Urinary bladder (tissue), 3 donors: ENCODE measurements at regions not wholly inside any gene's neighbourhood (a gene's known extent, or its start where the extent isn't known, plus 50 kb on each side); places are given as distances from the start of the nearest gene placed in this dataset.

Experiments
- DNase-seq: peaks from one replicate; pipeline ENCODE4 v3.0.0-alpha.2; 2015; ENCODE audit errors: extremely low spot score
- H3K27ac ChIP-seq: one replicate; pipeline ENCODE4 v1.5.1; 2013; ENCODE audit warnings: low read depth, mild to moderate bottlenecking, moderate library complexity
- H3K36me3 ChIP-seq: one replicate; pipeline ENCODE4 v1.6.1; 2013; ENCODE audit warnings: mild to moderate bottlenecking, moderate library complexity; ENCODE audit not compliant: insufficient read depth
- H3K4me1 ChIP-seq: one replicate; pipeline ENCODE4 v1.6.1; 2013; ENCODE audit warnings: mild to moderate bottlenecking, moderate library complexity; ENCODE audit not compliant: insufficient read depth
- H3K4me3 ChIP-seq: one replicate; pipeline ENCODE4 v1.5.1; 2013; ENCODE audit warnings: low read depth, low read length
- WGBS: extraction: QIAGEN DNeasy Blood & Tissue Kit; methylation state at CpG from one replicate; pipeline ENCODE4 v1.1.7; 2013; 5-methylcytosine and 5-hydroxymethylcytosine counted together
- donor health status: healthy with polysubstance abuse.
- donor health status: healthy.

DNA sequence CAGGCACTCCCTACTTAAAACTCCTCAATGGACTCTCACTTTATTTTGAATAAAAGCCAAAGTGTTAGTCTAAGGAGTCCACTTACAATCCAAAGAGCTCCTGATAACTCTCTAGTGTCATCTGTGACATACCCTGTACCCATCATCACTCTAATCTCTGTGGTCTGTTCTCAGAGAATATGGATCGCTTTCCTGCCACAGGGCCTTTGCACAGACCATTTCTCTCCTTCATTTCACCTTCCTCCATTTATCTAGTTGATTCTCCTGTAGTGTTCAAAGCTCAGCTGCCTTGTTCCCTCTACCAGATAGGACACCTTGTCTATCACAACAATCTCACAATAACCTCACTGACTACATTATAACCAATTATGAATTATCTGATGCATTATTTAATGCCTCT lies 185.4 kb upstream of the KBTBD8 start:
- H3K4me1 ChIP-seq = no peaks in the 10 kb centered on the region
- H3K4me3 ChIP-seq = no peak overlapping the region
- no peak for DNase-seq
- H3K36me3 ChIP-seq = no peaks in the 10 kb centered on the region
- WGBS = 95% methylated on average over 1 of the region's 1 CpG
- no peak overlapping the region for H3K27ac ChIP-seq

DNA sequence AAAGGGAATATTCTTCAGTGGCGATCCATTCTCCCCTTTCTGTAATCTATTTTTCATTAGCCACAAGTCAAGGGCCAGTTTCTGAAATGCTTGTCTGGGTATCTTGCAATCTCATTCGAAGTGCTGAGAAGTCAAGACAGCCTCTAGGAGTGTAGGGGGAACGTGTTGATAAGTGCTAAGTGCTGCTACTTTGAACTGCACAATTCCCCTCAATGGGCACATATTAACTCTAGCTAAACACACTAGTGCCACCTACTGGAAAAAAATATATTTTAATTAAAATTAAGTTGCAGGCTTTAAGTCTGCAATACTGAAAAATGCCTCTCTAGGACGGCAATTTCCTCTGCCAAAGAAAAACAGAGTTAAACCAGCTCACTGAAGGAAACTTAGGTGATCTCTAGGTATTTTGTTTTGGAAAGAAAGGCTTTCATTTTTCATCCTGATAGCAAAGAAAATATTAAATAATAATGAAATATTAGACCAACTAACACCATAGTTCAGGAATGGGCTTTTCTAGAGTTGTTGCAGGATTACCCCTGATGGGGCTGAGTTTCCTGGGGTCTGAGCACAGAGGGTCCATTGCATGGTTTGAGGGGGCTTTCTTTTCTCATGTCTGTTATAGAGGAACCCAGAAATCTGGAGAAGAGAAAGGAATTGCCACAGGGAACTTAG lies 181.9 kb upstream of the KBTBD8 start:
- no peaks in the 10 kb centered on the region for H3K4me1 ChIP-seq
- H3K4me3 ChIP-seq = no peak overlapping the region
- no peak overlapping the region for H3K27ac ChIP-seq
- WGBS = 13% methylated on average over 4 of the region's 4 CpGs
- DNase-seq = no peak
- no peaks in the 10 kb centered on the region for H3K36me3 ChIP-seq

DNA sequence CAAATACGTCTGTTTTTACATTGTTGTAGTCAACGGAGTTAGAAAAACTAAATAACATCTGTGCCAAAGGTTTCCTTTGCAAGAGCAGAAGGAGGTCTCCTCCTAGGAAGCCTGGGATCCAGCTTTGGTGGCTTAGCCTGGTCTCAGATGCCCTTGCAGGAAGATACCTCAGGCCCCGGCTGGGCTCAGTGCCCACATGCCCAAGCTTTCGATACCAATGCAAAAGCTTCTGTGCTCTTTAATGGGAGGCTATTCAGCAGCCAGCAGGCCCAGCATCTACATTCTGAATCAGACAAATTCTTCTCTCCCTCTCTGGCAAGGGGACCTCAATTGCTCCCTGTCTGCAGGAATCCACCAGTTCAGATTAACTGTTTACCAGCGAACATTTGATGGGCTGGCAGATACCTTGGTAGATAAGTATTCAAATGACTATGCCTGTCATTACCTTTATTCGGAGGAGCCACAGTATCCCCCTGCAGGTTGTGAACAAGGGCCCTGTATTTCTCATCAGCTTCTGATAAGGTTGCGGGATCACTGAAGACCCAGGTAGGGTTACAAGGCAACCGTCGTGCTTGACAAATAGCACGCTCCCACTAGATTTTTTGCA lies 180.1 kb upstream of the KBTBD8 start:
- no peak for DNase-seq
- H3K27ac ChIP-seq = no peak overlapping the region
- WGBS = 76% methylated on average over 10 of the region's 10 CpGs
- H3K36me3 ChIP-seq = no peaks in the 10 kb centered on the region
- no peak overlapping the region for H3K4me3 ChIP-seq
- H3K4me1 ChIP-seq = no peaks in the 10 kb centered on the region

DNA sequence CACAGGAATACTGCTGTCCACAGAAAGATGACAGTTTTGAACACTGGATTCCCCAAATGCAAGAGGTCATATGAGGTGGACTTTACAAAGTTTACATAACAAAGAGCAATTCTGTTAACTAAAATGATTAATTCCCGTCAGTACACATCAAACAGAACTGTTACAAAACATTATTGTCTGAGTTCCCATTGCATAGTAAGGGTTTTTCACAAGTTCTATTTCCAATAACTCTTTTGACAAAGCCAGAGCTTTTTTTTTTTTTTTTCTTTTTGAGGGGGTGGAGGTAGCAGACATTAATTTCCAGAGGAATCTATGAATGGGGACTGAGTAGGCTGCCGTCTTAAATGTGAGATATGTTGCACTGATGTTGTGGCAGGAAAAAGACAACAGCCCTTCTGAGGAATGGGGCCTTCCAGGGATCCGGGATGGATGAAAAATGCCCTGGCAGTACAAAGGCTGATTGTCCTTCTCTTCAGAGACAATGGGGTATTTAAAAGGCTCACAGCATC lies 178.1 kb upstream of the KBTBD8 start:
- no peak overlapping the region for H3K4me3 ChIP-seq
- no peak for DNase-seq
- no peaks in the 10 kb centered on the region for H3K4me1 ChIP-seq
- H3K36me3 ChIP-seq = no peaks in the 10 kb centered on the region
- H3K27ac ChIP-seq = no peak overlapping the region
- 78% methylated on average over 3 of the region's 3 CpGs for WGBS

DNA sequence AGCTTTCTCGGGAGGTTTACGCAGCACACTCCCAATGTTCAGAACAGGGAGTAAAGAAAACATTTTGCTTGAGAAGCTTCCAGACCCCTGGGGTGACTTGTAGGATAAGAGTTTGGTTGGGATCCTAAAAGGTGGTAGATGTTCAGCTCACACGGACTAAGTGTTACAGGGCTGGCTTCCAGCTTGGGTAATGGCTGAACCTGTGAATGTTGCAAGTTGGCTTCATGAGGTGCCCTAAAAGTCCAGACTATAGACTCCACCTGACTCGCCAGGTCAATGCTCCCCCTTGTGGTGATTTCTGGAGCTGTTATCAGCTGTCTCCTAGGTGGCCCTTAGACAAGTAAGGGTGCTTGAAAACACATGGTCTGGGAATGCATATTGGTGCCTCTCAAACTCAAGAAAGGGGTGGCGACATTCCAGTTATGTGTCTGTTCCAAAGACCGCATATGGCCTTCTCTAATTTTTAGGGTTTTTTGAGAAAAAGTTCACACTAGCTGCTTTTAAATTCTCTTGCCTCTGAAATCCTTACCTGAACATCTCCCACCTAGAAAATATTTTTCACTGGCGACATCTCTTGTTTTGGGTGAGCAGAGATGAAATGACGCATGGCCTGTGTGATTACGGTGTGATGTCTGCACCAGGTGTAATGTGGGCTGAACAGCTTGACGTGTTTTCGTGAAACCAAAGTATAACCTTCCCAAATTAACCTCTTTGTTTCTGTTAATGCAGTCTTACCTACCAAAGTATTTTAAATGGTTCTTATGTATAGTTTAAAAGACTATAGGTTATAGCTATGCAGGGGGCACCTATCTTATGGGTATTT lies 175.7 kb upstream of the KBTBD8 start:
- Histone ChIP-seq H3K27ac (no peak overlapping the region), H3K36me3 (no peaks in the 10 kb centered on the region), H3K4me1 (no peaks in the 10 kb centered on the region), H3K4me3 (no peak overlapping the region)
- WGBS = 77% methylated on average over 11 of the region's 11 CpGs
- no peak for DNase-seq

DNA sequence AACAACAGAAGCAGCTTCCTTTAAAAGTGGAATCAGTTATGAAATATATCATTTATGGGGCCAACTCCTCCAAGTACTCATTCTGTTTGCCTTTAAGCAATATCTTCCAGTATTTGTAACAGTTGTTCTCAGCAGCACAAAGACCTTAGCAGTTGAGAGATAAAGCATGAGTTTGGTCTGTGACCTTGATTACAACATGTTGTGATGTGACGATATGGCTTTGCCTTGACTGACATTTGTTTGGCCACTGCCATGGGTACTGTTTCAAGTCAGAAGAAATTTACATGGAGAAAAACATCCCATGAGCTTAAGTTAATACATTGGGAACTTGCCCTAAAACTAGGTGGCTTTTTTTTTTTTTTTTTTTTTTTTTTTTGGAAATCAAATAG lies 175.1 kb upstream of the KBTBD8 start:
- WGBS = 76% methylated on average over 1 of the region's 1 CpG
- Histone ChIP-seq H3K27ac (no peak overlapping the region), H3K4me3 (no peak overlapping the region), H3K36me3 (no peaks in the 10 kb centered on the region), H3K4me1 (no peaks in the 10 kb centered on the region)
- no peak for DNase-seq

DNA sequence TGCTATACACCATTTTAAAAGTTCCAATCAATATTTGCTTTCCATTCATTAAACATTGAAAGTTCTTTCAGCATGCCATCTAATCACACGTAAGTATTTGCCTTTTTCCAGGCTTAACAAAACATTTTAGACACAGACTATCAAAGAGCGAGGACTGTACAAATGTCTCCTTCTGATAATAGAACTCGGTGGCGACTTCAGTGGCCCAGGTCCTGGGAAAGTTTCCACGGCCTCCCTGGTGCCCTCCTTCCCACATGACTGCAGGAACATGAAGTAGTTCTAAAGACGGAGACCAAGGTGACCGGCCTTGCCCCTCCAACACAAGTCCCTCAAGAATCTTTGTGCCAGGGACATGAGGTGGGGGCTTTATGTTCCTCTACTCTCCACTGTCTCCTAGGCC lies 174.6 kb upstream of the KBTBD8 start:
- H3K4me1 ChIP-seq = no peaks in the 10 kb centered on the region
- no peak for DNase-seq
- no peak overlapping the region for H3K4me3 ChIP-seq
- H3K36me3 ChIP-seq = no peaks in the 10 kb centered on the region
- 84% methylated on average over 7 of the region's 7 CpGs for WGBS
- no peak overlapping the region for H3K27ac ChIP-seq

DNA sequence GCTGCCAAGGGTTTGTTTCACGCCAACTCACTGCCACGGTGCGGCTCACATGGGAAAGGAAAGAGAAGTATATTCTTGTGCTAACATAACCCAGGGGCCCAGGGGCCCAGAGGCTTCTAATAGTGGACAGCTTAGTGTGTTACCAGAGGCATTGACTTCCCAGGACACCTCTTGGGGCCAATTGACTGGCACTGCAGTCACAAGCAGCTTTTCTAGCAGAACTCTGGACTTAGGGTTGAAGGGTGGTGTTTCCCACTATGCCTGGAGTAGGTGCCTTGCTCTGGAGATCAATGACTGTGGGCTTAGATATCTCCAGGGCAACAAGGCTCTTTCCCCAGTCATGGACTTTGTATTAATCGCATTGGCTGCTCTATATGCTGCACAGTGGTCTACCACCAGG lies 172.7 kb upstream of the KBTBD8 start:
- H3K4me3 ChIP-seq = no peak overlapping the region
- DNase-seq = no peak
- H3K4me1 ChIP-seq = no peaks in the 10 kb centered on the region
- H3K27ac ChIP-seq = no peak overlapping the region
- 88% methylated on average over 4 of the region's 4 CpGs for WGBS
- H3K36me3 ChIP-seq = no peaks in the 10 kb centered on the region

DNA sequence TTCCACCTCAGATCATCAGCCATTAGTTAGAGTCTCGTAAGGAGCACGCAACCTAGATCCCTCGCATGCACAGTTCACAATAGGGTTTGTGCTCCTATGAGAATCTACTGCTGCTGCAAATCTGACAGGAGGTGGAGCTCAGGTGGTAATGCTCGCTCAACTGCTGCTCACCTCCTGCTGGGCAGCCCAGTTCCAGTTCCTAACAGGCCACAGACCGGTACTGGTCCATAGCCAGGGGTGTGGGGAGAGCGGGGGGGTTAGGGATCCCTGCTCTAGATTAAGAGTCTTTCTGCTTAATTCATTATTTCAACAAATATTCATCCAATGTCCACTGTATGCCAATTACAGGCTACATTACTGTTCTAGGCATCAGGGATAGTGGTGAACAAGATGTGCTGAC lies 170.4 kb upstream of the KBTBD8 start:
- DNase-seq = no peak
- H3K27ac ChIP-seq = no peak overlapping the region
- no peak overlapping the region for H3K4me3 ChIP-seq
- 93% methylated on average over 6 of the region's 6 CpGs for WGBS
- H3K36me3 ChIP-seq = no peaks in the 10 kb centered on the region
- H3K4me1 ChIP-seq = no peaks in the 10 kb centered on the region

DNA sequence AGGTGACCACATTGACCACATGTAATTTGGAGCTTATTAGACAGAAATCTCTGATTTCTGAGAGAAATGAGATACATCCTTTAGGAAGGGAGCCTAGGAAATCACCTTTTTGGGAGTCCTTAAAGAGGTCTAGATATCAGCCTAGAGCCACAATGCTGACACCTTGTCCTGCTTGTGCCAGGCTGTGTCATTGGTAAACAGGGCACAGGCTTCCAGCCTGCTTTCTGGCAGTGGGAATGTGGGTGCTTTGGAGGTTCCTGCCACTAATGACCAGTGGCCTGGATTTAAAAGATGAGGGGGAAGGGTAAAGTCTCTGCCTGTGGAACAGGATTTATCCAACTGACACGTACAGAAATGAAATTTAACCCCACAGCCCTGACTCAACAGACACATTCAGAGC lies 169.8 kb upstream of the KBTBD8 start:
- Histone ChIP-seq H3K36me3 (no peaks in the 10 kb centered on the region), H3K4me1 (no peaks in the 10 kb centered on the region), H3K27ac (no peak overlapping the region), H3K4me3 (no peak overlapping the region)
- WGBS = 61% methylated on average over 1 of the region's 1 CpG
- DNase-seq = no peak

DNA sequence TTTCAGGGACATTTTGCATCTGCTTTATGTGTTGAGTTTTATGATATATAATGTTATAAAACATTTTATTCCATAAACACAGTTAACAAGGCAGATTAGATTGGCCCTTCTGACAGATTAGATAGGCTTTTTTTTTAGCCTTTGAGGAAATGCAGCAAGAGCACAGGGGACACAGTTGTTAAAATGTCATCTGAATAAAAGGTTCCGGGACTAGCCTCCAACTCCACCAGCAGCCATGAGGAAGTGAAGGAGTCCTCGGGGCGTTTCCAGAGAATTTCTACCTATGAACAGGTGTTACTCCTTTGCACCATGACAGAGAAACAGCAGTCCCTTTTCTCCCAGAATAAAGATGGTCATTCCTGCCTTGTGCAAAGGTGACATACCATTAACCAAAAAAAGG lies 167.8 kb upstream of the KBTBD8 start:
- 18% methylated on average over 3 of the region's 3 CpGs for WGBS
- no peaks in the 10 kb centered on the region for H3K4me1 ChIP-seq
- no peak for DNase-seq

DNA sequence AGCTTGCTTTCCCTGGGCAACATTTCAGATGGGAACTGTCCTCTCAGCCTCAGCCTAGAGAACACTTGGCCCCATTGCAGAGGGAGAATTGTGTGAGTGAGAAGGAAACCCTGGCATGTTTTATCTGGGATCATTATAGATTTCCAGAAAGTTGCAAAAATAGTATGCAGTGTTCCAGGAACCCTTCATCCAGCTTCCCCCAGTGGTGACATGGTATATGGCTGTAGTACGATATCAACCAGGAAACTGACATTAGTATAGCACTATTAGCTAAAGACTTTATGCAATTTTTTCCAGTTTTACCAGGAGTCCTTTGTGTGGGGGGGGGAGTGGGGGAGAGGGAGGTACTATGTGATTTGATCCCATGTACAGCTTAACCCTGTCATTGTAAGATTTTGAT lies 166.2 kb upstream of the KBTBD8 start:
- no peak for DNase-seq
- 96% methylated on average over 1 of the region's 1 CpG for WGBS

More for the DNA sequence above, 167.8 kb upstream of the KBTBD8 start:
- H3K4me3 ChIP-seq = no peak overlapping the region
- no peaks in the 10 kb centered on the region for H3K36me3 ChIP-seq
- no peak overlapping the region for H3K27ac ChIP-seq

DNA sequence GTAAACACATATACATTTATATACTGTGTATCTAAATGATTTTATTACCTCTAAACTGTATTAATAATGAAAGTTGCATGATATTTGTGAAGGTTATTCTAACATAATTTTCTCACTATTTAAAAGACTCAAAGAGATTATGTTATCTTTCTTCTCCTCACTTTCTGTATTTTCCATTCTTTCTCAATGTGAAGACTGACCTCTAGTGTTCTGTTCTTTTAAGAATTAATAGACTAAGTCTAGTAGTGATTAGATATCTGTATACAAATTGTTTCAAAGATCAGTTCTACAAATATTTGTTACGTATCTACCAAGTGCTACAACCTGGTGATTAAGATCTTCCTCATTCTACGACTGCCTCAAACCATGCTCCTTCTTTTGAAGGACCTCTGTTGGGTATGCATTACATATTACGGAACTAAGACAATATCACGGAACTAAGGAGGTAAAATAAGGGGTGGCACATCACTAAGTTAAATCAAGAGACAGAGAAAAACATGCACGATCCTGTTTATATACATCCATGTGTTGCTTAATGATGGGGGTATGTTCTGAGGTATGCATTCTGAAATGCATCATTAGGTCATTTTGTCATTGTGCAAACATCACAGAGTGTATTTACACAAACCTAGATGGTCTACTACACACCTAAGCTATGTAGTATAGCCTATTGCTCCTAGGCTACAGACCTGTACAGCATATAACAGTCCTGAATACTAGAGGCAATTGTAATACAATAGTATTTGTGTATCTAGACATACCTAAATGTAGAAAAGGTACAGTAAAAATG lies 161.5 kb upstream of the KBTBD8 start:
- 73% methylated on average over 5 of the region's 5 CpGs for WGBS
- DNase-seq = no peak

More for the DNA sequence above, 166.2 kb upstream of the KBTBD8 start:
- Histone ChIP-seq H3K4me1 (no peaks in the 10 kb centered on the region), H3K27ac (no peak overlapping the region), H3K4me3 (no peak overlapping the region), H3K36me3 (no peaks in the 10 kb centered on the region)

More for the DNA sequence above, 161.5 kb upstream of the KBTBD8 start:
- H3K4me3 ChIP-seq = no peak overlapping the region
- H3K4me1 ChIP-seq = no peaks in the 10 kb centered on the region
- peaks cover 2% of the 10 kb centered on the region for H3K36me3 ChIP-seq
- H3K27ac ChIP-seq = no peak overlapping the region
